Stimulated activated CD4-positive, alpha-beta T cell treated with anti-CD3 and anti-CD28 coated beads, Interleukin-12 subunit alpha, Interleukin-12 subunit beta, amount 100 ng/mL, for 24 hours (primary cell): ENCODE measurements at regions not wholly inside any gene's neighbourhood (a gene's known extent, or its start where the extent isn't known, plus 50 kb on each side); places are given as distances from the start of the nearest gene placed in this dataset.

ENCODE experiments used
- DNase-seq, 2 experiments: peaks; one replicate each; pipeline ENCODE4 v3.0.0-alpha.2; 2020; ENCODE audit warnings: low read depth in 2 of 2

DNA sequence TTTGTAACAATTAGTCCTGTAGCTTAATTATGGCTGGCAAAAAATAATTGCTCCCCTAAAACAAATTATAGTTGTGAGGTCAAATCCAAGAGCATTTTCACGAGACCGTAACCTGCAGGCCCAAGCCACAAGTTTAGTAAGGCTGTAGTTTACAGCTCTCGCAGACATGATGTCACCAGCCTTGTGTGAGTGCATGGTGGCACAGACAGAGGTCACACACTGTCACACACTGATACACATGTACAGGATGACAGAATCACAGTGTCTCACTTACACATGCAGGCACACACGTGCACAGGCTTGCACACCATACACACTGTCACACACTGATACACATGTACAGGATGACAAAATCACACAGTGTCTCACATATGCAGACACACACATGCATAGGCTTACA, 518.8 kb downstream of the IRX1 start:
- no peak for DNase-seq

DNA sequence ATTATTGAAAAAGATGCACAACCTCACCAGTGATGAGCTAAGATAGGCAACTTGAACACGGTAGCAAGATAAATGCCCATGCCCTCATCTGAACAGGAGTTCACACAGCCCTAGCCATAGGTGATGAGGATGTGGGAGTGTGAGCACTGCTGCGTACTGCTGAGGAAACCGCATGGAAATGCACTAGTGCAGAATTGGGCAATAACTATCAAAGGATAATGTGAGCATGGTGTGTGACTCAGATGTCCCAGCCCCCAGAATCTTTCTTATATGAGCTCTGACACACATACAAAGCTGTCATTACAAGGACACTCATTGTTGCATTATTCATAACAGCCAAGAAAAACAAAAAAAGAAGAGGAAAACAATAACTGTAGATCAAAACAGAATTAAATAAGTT, 521.2 kb downstream of the IRX1 start:
- no peak for DNase-seq

DNA sequence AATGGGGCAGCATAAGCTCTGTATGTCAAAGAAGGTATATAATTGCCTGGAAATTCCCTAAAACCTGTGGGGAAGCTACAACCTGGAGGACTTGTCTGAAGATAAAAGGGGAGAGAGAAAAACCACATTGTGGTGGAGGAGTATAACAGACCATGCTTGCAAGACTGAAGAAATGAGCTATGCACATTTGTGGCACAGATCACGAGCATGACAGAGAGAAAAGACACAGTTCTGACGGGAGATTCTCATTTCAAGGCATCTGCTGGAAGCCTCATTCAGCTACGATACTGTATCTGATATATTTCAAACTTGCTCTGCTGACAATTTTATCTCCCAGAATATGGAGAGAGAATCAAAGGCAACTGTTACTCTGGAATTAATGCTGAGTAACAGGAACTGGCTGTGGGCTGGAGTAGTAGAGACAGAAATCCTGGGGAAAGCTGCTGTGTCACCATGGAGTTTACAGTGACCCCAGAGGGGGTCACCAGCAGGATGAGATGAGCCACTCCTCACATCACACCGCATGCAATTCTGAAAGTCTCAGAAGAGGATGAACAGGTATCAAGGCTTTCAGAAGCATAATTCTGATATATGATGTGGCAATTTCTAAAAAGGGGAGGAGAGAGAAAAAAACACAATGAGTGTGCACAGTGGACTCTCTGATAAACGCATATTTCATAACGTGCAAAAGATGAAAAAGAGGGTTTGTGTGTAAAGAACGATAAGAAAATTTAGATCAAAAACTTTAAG, 528.8 kb downstream of the IRX1 start:
- no peak for DNase-seq

DNA sequence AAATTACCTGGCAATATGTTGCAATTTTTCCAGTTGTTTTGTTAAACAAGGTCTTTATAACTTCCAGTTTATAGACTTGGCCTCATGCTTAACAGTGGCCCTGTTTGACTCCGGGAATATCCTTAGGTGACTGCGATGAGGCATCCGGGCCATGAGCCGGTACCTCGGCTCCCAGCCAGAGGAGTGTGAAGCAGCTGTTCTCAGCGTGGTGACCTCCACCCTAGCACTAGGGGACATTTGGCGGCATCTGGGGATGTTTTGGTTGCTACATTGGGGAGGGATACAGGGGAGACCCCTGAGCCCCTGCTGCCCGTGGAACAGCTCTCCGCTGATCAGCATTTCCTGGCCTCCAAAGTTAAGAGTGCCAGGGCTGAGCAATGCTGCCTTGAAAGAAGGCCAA, 533.4 kb downstream of the IRX1 start:
- no peak for DNase-seq

DNA sequence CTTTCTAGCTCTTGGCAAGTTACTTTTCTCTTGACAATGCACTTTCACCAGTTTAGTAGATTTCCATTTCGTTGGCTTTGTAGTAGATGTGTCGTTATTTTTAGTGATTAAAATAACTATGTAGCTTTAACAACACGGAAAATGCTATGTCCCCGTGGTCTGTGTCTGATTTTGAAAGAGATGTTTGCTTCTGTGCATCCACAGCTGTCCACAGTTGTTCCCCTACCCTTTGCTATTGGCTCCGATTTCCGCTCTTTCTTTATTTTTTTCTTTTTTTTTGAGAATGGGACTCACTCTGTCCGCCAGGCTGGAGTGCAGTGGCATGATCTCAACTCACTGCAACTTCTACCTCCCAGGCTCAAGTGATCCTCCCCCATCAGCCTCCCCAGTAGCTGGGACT, 533.9 kb downstream of the IRX1 start:
- no peak for DNase-seq

DNA sequence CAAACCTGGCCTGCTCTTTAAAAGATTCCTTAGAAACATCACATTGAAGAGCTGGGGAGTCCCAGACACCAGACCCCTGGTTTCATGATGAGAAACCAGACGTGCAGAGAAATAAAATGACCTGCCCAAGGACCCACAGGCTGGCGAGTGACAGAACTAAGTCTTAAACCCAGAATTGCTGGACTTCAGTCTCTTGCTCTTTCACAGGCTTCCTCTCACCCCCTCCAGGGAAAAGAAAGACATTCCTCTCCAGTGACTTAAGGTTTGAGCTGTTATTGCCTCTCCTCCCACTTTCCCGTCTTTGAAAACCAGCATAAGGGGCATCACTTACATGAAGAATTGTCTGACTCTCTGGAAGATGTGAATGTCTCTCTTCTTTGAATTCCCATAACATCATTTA, 535.2 kb downstream of the IRX1 start:
- DNase-seq, result no peak

DNA sequence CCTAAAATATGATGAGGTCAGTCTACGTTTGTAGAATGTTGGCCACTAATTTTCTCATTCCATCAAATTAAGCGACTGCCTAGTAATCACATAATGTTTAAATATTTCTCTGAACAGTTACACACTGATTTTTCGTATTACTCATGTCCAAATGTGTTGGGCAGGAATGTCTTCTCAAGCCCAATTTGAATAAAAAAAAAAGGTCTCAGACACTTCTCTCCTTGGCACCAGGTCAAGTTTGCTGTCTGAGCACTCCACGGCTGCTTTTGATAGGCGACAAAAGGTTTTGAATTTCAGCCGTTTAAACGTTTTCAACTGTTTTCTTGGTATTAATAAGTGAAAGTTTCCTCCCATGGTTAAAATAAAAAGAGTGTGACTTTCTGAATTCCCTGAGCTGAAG, 542.1 kb downstream of the IRX1 start:
- no peak for DNase-seq

DNA sequence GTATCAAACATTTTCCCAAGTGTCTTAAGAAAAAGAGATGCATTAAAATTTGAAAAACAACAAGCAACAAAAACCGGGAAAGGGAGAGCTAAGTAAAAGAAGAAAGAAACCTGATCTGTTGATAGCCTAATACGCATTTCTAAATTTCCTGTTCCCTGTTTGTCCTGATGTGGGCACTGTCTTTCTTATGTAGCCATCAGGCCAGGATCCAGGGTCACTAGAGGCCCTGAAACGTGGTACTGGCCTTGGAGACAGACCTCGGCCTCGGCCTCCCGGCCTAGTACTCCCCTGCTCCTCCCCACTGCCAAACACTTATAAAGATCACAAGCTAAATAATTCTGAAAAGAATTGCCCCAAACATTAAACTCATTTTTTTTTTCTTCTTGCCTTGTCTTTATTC, 547.2 kb downstream of the IRX1 start:
- no peak for DNase-seq

DNA sequence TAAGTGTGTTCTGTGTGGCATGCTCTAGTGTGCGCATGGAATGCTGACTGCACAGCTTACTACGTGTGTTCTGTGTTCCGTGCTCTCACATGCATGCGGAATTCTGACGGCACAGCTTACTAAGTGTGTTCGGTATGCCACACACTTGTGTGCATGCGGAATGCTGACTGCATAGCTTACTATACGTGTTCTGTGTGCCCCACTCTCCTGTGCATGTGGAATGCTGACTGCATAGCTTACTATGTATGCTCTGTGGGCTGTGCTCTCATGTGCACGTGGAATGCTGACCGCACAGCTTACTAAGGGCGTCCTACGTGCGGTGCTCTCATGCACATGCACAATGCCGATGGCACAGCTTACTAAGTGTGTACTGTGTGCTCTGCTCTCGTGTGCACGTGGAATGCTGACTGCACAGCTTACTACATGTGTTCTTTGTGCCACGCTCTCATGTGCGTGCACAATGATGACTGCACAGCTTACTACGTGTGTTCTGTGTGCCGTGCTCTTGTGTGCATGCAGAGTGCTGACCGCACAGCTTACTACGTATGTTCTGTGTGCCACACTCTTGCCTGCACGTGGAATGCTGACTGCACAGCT, 548.9 kb downstream of the IRX1 start:
- DNase-seq, result no peak

DNA sequence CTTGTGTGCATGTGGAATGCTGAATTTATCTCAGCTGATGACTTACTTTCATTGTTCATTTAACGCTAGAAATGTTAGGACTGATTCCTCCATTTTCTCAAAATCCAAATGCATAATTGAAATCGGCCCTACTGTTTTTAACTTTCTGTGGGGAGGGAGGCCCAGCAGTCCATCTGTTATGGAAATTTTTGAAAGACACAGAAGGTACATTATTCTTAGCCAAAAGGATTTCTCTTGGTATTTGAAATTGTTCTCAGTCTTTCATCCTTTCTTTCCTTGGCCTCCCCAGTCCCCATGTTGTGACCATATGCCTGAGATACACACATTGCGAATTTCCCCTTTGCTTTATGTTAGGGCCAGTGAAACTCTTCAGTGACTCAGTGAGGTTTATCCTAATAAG, 549.9 kb downstream of the IRX1 start:
- no peak for DNase-seq

DNA sequence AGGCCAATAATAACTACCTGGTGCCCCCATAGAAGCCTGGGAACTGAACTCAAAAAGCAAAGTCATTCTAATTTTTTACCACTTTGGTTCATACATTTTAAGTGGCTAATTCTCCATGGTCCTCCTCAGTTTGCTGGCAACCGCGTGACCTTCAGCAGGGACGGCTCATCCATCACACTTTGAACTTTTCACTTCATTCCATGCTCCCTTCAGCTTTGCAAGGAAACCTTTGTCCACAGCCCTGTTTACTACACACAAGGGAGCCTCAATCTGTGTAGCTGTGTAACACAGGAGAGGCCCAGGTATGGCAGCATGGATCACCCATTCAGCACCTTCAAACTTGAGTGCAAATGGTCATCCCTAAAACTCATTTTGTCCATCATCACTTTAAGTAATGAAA, 552.4 kb downstream of the IRX1 start:
- DNase-seq, result no peak

DNA sequence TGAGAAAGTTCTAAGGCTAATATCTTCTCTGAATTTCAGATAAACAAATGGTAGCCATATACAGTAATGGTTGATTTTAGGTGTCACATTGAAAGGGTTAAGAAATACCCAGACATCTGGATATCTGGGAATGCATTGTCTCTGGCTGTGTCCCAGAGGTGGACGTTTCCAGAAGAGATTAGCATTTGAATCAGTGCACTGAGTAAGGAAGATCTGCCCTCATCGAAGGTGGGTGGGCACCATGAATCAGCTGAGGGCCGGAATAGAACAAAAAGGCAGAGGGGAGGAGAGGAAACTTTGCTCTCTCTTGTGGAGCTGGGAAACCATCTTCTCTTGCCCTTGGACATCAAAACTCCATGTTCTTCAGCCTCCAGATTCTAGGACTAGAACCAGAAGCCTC, 554.4 kb downstream of the IRX1 start:
- no peak for DNase-seq

DNA sequence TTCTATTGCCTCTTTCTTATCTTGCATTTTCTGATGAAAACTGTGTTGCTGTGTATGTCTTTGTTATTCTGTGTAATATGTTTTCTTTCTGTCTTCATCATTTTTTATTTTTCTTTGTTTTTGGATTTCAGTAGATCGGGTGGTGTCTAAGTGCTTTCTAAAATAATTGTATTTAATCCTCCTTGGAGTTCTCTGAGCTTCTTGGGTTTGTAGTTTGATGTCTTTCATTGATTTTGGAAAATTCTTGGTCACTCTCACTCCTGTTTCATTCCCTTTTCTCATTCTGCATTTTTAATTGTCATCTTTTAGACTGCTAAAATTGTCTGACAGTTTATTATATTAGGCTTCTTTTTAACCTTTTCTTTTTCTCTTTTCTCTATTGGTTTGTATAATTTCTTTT, 560.5 kb downstream of the IRX1 start:
- no peak for DNase-seq

DNA sequence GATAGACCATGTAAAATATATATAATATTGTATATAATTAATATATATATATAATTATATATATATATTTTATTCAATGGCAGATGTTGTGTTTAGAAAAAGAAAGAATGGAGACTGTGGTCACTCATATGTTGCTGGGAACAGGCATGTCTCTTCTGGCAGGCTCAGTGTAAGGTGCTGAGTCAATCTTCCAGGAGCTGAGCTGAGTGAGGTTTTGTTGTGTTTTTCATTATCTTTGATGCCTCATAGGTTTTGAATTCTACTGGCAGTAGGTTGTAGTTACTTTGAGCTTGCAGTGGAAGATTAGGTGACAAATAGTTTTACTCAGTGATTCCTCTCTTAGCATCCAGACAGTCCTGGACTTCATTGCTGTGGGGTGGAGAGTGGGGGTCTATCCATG, 561.3 kb downstream of the IRX1 start:
- no peak for DNase-seq

DNA sequence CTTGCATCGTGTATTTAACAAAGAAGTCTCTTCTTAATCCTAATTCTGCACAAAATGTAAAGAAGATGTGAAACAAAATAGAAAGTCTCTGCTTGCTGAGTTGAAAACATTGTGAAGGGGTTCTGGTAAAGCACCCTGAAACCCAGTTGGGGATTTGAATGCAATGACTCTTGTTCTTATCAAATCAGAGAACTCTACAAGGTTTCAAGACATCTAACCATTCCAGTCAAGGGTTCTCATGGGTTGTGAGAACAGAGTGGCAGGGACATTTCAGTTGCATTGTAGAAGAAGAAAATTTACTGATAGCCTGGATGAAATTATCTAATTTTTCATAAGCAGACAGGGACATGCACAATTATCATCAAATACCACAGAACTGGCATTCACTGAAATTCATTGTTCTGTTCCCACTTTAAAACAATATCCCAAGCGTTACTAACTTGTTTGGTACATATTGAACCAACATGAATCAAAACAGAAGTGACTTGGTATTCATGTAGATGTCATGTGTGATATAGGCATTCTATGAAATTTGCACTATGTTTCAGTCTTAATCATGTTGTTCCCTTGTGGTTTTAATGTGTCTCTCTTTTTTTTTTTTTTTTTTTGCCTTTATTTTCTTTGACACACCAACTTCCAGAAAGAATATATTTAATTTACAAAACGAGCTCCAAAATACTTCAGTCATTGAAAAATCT, 563.3 kb downstream of the IRX1 start:
- DNase-seq, result no peak

DNA sequence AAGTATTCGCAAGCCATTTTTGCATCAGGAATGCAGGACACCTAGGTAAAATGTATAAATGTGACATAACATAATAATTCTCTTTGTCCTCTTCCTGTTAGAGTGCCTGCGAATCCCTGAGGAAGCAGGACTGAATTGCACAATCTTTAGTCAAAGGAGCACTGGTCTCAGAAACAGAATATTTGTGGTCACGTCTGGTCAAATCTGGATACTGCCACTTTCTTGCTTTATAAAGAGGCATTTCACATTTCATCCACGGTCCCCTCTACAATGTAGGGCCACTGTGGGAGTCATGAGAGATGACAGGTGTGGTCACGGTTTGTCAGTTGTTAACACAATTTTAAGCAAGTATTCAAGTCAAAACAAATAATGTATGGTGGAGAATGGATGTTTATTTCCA, 564.0 kb downstream of the IRX1 start:
- DNase-seq, result no peak

DNA sequence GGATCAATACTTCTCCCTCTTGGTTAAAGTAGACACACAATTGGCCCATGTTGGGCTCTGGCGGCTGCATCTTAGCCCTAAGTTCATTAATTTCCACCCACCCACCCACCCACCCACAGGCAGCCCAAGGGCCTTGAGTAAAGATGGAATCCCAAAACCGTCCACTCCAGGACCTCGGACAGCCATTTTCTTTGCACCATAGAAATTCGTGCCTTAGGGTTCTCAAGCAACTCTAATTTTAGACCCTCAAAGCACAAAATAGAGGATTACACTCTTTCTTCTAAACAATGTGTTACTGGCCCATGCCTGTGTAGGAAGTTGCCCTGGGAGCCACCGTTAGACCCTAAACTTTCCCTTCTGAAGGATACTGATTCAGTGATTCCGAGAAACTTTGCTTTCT, 568.5 kb downstream of the IRX1 start:
- no peak for DNase-seq

DNA sequence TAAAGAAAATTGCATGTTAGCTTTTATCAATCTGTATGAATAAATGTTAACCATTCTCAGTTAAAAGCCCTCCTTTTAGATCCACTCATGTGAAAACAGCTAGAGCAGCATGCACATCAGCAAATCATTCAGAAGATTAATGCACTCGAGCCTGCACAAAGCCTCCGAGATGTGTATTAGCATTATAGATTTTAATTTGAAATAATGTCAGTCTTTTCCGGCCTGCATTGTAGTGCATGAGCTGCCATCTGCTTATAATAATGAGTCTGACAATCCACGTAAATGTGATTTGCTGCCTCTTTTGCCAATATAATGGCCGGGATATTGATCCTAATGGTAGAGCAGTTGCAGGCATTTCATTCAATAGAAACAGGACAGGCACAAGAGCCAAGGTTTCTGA, 585.1 kb downstream of the IRX1 start:
- DNase-seq, result no peak

DNA sequence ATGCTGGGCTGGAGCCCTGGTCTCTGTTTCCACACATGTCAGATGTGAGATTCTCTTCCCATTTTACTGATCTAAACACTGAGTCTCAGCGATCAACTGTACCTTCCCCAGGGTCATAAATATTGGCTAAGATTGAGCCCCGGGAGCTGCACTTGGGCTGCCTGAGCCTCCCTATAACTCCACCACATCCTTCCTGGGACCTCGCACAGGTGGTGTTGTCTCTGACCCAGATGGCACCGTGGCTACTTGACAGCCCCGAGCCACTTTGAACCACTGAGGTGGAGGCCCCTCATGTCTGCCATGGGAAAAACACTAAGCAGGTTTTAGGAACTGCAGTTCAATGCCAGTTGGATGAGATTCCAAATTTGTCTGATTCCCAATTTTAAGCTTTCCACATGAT, 586.5 kb downstream of the IRX1 start:
- DNase-seq, result no peak

DNA sequence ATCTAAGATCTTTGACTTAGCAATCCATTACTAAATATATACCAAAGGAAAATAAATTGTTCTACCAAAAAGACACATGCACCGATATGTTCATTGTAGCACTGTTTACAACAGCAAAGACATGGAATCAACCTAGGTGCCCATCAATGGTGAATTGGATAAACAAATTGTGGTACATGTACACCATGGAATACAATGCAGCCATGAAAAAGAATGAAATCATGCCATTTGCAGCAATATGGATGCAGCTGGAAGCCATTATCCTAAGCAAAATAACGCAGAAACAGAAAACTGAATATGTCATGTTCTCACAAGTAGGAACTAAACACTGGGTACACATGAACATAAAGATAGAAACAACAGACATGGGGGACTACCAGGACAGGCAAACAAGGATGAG, 589.5 kb downstream of the IRX1 start:
- DNase-seq, result no peak

DNA sequence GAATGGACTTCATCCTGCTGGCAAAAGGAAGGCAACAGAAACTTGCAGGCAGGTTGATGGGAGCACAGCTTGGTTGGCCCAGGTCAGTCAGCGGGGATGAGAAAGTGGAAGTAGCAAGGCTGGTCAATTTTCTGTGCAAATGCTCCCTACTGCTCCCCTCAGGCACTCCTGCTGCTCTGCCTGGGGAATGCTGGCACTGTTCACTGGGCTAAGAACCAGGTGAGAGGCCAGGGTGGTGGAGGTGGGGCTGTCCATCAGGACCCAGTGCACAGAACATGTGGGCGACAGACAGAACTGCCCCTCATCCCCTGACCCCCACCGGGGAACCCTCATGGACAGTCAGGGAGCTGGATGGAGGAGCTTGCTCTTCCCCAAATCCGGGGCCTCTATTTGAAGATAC, 593.1 kb downstream of the IRX1 start:
- no peak for DNase-seq

DNA sequence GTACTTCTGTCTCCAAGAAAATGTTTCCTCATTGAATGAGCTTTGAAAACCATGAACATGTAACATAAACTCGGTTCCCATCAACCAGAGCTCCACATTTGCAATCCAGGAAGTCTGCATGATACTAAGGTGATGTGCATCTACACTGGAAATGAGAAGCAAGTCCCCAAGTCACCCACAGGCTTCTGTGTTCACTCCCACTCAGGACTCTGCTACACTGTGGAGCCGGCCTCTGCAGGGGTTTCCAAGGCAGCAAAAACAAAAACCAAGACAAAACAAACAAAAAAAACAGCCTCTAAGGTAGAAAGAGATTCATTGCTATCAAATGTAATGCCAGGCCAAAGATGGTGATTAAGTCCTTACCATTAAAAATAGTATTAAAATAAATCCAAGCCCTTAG, 593.7 kb downstream of the IRX1 start:
- no peak for DNase-seq

DNA sequence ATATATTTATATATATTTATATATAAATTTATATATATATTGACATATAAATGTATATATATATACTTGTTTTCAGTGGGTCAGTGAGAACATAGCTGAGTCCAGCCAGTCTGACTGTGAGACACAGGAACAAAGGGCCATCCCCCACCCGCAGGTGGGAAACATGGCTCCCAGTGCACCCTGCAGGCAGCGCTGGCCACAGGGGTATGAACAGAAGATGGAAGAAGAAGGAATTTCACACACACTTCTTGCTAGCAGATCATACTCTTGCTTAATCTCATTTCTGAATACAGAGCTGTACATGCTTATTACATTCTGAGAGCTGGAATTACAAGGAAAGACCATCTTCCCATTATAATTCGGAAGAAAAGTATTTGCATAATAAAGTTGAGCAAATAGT, 595.4 kb downstream of the IRX1 start:
- no peak for DNase-seq
